Breast epithelium (tissue), 4 donors: ENCODE measurements at regions not wholly inside any gene's neighbourhood (a gene's known extent, or its start where the extent isn't known, plus 50 kb on each side); places are given as distances from the start of the nearest gene placed in this dataset.

Experiments
- DNase-seq, 2 donors: peaks; one replicate each; pipeline ENCODE4 v3.0.0-alpha.2; 2019; ENCODE audit warnings: low spot score in 2 of 2
- H3K27ac ChIP-seq, 2 donors: fragments of 200-600 bp; sonication (generic) in 1 of 2; one replicate each; pipeline ENCODE4 v1.5.1; 2016 to 2019; ENCODE audit warnings: mild to moderate bottlenecking in 1 of 2
- H3K27me3 ChIP-seq, 2 donors: fragments of 200-600 bp; sonication (generic) in 1 of 2; one replicate each; pipeline versions ENCODE4 v1.5.1 to v1.6.0; 2017 to 2019; ENCODE audit warnings: control low read depth in 1 of 2, mild to moderate bottlenecking in 1 of 2
- H3K36me3 ChIP-seq: fragments of 200-600 bp; one replicate; pipeline ENCODE4 v1.5.1; 2019
- H3K4me1 ChIP-seq, 2 donors: fragments of 200-600 bp; sonication (generic); one replicate each; pipeline ENCODE4 v1.5.1; 2016 to 2019; ENCODE audit warnings: control low read depth in 1 of 2
- H3K4me3 ChIP-seq, 3 donors: fragments of 200-600 bp; sonication (generic); 1 replicate in 2 of 3; 2 replicates in 1 of 3; pipeline ENCODE4 v1.5.1; 2016 to 2019; ENCODE audit warnings: mild to moderate bottlenecking in 3 of 3, moderate library complexity in 2 of 3
- H3K9me3 ChIP-seq, 2 donors: fragments of 200-600 bp; sonication (generic) in 1 of 2; one replicate each; pipeline ENCODE4 v1.5.1; 2016 to 2019; ENCODE audit warnings: control low read depth in 1 of 2
- CTCF ChIP-seq, 3 donors: fragments of 450-650 bp; IDR thresholded peaks; one replicate each; pipeline ENCODE4 v1.5.1; 2016 to 2017; ENCODE audit warnings: antibody characterized with exemption in 3 of 3, mild to moderate bottlenecking in 3 of 3, moderate library complexity in 3 of 3
- POLR2A ChIP-seq: fragments of 450-650 bp; IDR thresholded peaks from one replicate; pipeline ENCODE4 v1.6.1; 2016; ENCODE audit warnings: antibody characterized with exemption, mild to moderate bottlenecking, moderate library complexity
- POLR2AphosphoS5 ChIP-seq, 3 donors: sonication (generic); formaldehyde crosslinking; IDR thresholded peaks; one replicate each; pipeline ENCODE4 v1.6.1; 2017; ENCODE audit warnings: antibody characterized with exemption in 3 of 3
- intact Hi-C: fragments of 100-400 bp; cut with DNase I; formaldehyde crosslinking; loops from one replicate; pipeline ENCODE4 v1.15.1; 2023; ENCODE audit warnings: low total_unique reads

GRCh38 chr5:141777711-141778110 is 95.7 kb upstream of the ARAP3 start:
- no peak for DNase-seq
- no peaks in the 10 kb centered on the region for H3K36me3 ChIP-seq
- intact Hi-C loops: no loop called here
- TF ChIP-seq CTCF (IDR thresholded peaks at IDR 0.05): no peak
- H3K27ac ChIP-seq: no peak overlapping the region
- peaks cover 0 to 4% of the 10 kb centered on the region in 2 donors for H3K4me1 ChIP-seq
- H3K4me3 ChIP-seq: no peak overlapping the region
- H3K9me3 ChIP-seq: no peaks in the 10 kb centered on the region
- no peaks in the 10 kb centered on the region for H3K27me3 ChIP-seq

GRCh38 chr5:141777130-141777529 is 95.1 kb upstream of the ARAP3 start:
- Histone ChIP-seq H3K4me1 (peaks cover 0 to 4% of the 10 kb centered on the region in 2 donors), H3K9me3 (no peaks in the 10 kb centered on the region), H3K4me3 (no peak overlapping the region), H3K27ac (no peak overlapping the region), H3K36me3 (no peaks in the 10 kb centered on the region), H3K27me3 (no peaks in the 10 kb centered on the region)
- no peak for DNase-seq
- intact Hi-C loops: no loop called here
- TF ChIP-seq CTCF (IDR thresholded peaks at IDR 0.05): no peak
- TF ChIP-seq POLR2A: no peak
- no peak for TF ChIP-seq POLR2AphosphoS5 (IDR thresholded peaks at IDR 0.05)

- H3K9me3 ChIP-seq: no peaks in the 10 kb centered on the region
- H3K27ac ChIP-seq: no peak overlapping the region
- DNase-seq: no peak
- H3K36me3 ChIP-seq: no peaks in the 10 kb centered on the region
- TF ChIP-seq POLR2AphosphoS5 (IDR thresholded peaks at IDR 0.05): no peak
- no peak for TF ChIP-seq CTCF (IDR thresholded peaks at IDR 0.05)
- TF ChIP-seq POLR2A: no peak
- no peak overlapping the region for H3K4me3 ChIP-seq
- H3K4me1 ChIP-seq: no peaks in the 10 kb centered on the region
- intact Hi-C loops: no loop called here
- H3K27me3 ChIP-seq: no peaks in the 10 kb centered on the region
These were observed 91.9 kb upstream of the ARAP3 start for GRCh38 chr5:141773779-141774562.

- no peak for TF ChIP-seq CTCF (IDR thresholded peaks at IDR 0.05)
- no peak for TF ChIP-seq POLR2A
- no peak for TF ChIP-seq POLR2AphosphoS5 (IDR thresholded peaks at IDR 0.05)
- H3K9me3 ChIP-seq: no peaks in the 10 kb centered on the region
- H3K36me3 ChIP-seq: no peaks in the 10 kb centered on the region
- no peaks in the 10 kb centered on the region for H3K4me1 ChIP-seq
- no peaks in the 10 kb centered on the region for H3K27me3 ChIP-seq
- intact Hi-C loops: no loop called here
- H3K27ac ChIP-seq: no peak overlapping the region
- no peak for DNase-seq
- no peak overlapping the region for H3K4me3 ChIP-seq
These were observed 90.3 kb upstream of the ARAP3 start for GRCh38 chr5:141772281-141772680.

- no peaks in the 10 kb centered on the region for H3K4me1 ChIP-seq
- H3K9me3 ChIP-seq: no peaks in the 10 kb centered on the region
- no peak overlapping the region for H3K4me3 ChIP-seq
- no peak overlapping the region for H3K27ac ChIP-seq
- DNase-seq: no peak
- H3K36me3 ChIP-seq: no peaks in the 10 kb centered on the region
- intact Hi-C loops: no loop called here
- TF ChIP-seq POLR2A: no peak
- no peak for TF ChIP-seq CTCF (IDR thresholded peaks at IDR 0.05)
- TF ChIP-seq POLR2AphosphoS5 (IDR thresholded peaks at IDR 0.05): no peak
- no peaks in the 10 kb centered on the region for H3K27me3 ChIP-seq
These were observed 89.5 kb upstream of the ARAP3 start for GRCh38 chr5:141771562-141771961.
